ENCODE measurements at regions not wholly inside any gene's neighbourhood (a gene's known extent, or its start where the extent isn't known, plus 50 kb on each side); places are given as distances from the start of the nearest gene placed in this dataset.

DNA sequence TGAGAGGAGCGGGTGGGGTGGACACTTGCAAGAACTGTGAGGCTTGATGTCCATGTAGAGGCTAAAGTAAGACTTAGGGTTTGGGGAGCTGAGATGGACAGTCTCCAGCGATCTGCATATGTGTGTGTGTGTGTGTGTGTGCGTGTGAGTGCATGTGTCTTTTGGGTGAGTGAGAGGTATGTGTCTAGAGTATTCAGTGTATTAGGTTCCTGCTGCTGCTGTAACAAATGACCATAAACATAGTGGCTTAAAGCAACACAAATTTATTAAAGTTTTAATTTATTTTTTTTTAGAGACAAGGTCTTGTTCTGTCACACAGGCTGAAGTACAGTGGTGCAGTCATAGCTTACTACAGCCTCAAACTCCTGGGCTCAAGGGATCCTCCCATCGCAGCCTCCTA lies 155.4 kb upstream of the SPRED2 start:
- TF ChIP-seq EP300 (IDR thresholded peaks at IDR 0.05; ENCODE audit: borderline replicate concordance) = no peak
- TF ChIP-seq RAD21 (IDR thresholded peaks at IDR 0.05; ENCODE audit: low read depth) = no peak
- TF ChIP-seq EGR1 (IDR thresholded peaks at IDR 0.05) = no peak
- no peak for TF ChIP-seq TEAD4 (IDR thresholded peaks at IDR 0.05)
- TF ChIP-seq, protein P1, sequence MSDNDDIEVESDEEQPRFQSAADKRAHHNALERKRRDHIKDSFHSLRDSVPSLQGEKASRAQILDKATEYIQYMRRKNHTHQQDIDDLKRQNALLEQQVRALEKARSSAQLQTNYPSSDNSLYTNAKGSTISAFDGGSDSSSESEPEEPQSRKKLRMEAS (IDR thresholded peaks at IDR 0.05) = no peak
- TF ChIP-seq NFIC (IDR thresholded peaks at IDR 0.05) = no peak
- TF ChIP-seq ZBTB7A (IDR thresholded peaks at IDR 0.05; ENCODE audit: low read depth) = no peak
